NCI-H1417 (cell line): ENCODE measurements at regions not wholly inside any gene's neighbourhood (a gene's known extent, or its start where the extent isn't known, plus 50 kb on each side); places are given as distances from the start of the nearest gene placed in this dataset.

Source experiments
- DNase-seq, 3 experiments: peaks; one replicate each; lab custom pipeline; 2025; lab: John Stamatoyannopoulos, UW

GRCh38 chr10:70939441-70940003, 51.2 kb upstream of the PCBD1 start:
- DNase-seq = no peak

- DNase-seq = peak in 2 of 3 experiments; percentile 28 to 58
These were observed 52.6 kb upstream of the PCBD1 start for GRCh38 chr10:70940834-70941568.

- DNase-seq = no peak
These were observed 53.8 kb upstream of the PCBD1 start for GRCh38 chr10:70942125-70942524.

- DNase-seq = no peak
These were observed 54.4 kb upstream of the PCBD1 start for GRCh38 chr10:70942725-70943124.

GRCh38 chr10:70943249-70943648, 54.9 kb upstream of the PCBD1 start:
- DNase-seq = no peak

GRCh38 chr10:70943841-70944466, 55.6 kb upstream of the PCBD1 start:
- no peak for DNase-seq

- no peak for DNase-seq
These were observed 61.7 kb upstream of the PCBD1 start for GRCh38 chr10:70950037-70950436.

GRCh38 chr10:70950801-70951200, 62.4 kb upstream of the PCBD1 start:
- no peak for DNase-seq

- DNase-seq = peak in 1 of 3 experiments; percentile 1
These were observed 64.0 kb upstream of the PCBD1 start for GRCh38 chr10:70952401-70952800.

GRCh38 chr10:70952921-70953320, 64.6 kb upstream of the PCBD1 start:
- DNase-seq = no peak

GRCh38 chr10:70954381-70955176, 66.2 kb upstream of the PCBD1 start:
- DNase-seq = peak in 1 of 3 experiments; percentile 19

GRCh38 chr10:70956029-70956759, 67.8 kb upstream of the PCBD1 start:
- no peak for DNase-seq

- DNase-seq = no peak
These were observed 70.0 kb upstream of the PCBD1 start for GRCh38 chr10:70958396-70958795.

GRCh38 chr10:70960316-70960715, 72.0 kb upstream of the PCBD1 start:
- DNase-seq = no peak

GRCh38 chr10:70960783-70961570, 72.6 kb upstream of the PCBD1 start:
- DNase-seq = no peak

GRCh38 chr10:70962686-70963085, 74.3 kb upstream of the PCBD1 start:
- no peak for DNase-seq

- no peak for DNase-seq
These were observed 74.9 kb upstream of the PCBD1 start for GRCh38 chr10:70963271-70963670.

- no peak for DNase-seq
These were observed 75.9 kb upstream of the PCBD1 start for GRCh38 chr10:70964245-70964644.

GRCh38 chr10:70964881-70965280, 76.5 kb upstream of the PCBD1 start:
- no peak for DNase-seq

- no peak for DNase-seq
These were observed 77.2 kb upstream of the PCBD1 start for GRCh38 chr10:70965566-70965965.
